IPS-NIHi7 (cell line): ENCODE measurements at regions not wholly inside any gene's neighbourhood (a gene's known extent, or its start where the extent isn't known, plus 50 kb on each side); places are given as distances from the start of the nearest gene placed in this dataset.
A peak's percentile ranks its signal among the peaks of the same experiment; 100 is the strongest.
"Not testable (repeated sequence)": the region's sequence is repeated elsewhere in the genome, so short reads cannot be mapped to it uniquely, and the experiment has no call there.

Experiments used
- DNase-seq: peaks from one replicate; pipeline ENCODE4 v3.0.0; 2012; ENCODE audit warnings: mixed read lengths; ENCODE audit errors: extremely low spot score

DNA sequence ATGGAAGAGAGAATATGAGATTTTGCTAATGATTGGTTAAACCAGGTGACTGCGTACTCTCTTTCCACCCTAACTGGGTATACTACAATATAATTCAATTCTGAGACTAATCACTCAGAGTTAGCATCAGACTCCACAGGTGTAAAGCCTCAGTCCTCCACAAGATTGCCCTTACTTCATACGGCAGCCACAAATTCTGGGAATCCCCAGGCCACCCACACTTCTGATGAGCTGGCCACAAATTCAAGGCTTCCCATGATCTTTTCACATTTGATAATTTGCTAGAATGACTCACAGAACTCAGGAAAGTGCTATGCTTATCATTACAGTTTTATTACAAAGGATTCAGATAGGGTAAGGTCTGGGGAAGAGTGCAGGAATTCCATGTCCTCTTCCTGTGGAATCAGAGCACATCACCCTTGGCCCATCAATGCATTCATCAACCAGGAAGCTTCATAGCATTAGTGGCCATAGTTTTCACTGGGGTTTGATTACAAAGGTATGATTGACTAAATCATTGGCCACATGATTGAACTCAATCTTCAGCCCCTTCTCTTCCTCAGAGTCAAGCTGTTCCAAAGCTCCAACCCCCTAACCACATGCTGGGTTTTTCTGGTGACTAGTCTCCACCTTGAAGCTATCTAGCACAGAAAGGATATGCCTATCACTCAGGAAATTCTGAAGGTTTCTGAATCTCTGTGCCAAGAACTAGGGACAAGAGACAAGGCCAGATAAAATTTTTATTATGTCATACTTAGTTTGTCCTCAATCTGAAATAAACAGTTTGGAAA lies 131.7 kb downstream of the HHIPL2 start:
- no peak for DNase-seq

DNA sequence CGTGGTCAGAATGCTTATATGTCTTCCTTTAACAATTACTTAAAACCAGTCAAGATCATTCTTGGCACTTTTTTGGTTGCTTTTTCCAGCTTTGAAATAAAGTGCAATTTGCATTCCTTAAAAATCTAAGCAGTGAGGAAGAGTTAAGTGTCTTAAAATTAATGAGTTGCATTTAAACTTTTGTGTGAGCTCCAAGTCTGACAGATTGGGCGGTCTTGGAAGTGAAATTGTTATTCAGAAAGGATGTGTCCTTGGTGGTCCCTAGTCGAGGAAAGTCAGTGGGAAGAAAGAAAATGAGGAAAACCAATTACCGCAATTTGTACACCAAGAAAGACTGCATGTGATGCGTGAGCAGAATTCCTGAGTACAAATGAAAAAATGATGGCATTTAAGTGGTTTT lies 132.5 kb downstream of the HHIPL2 start:
- DNase-seq: no peak

DNA sequence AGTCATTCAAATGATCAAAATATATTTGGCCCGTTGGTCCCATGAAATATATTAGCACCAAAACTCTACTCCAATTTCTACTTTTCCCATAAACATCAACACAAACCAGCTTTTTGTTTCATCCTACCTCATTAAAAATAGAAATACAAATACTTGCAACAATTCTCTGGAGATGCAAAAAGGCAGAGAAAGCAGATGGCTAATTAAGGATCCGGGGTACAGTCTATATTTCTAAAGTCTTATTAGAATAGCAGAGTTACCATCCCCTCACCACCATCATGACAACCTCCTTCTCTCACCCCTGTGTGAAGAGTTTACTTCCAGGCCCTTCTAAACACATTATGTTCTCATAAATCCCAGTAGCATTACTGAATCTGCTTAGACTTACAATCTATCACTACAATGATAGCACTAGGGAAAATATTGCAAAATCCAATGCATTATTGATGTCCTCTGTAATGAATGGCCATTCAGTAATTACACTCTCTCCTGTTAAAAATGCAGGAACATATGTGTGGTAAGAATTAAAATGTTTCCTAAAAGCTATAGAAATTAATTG lies 133.8 kb downstream of the HHIPL2 start:
- DNase-seq: no peak

GRCh38 chr1:222413436-222413835 lies 134.5 kb downstream of the HHIPL2 start:
- DNase-seq: no peak

- DNase-seq: no peak
These were observed 143.2 kb downstream of the HHIPL2 start for GRCh38 chr1:222404710-222405109.

DNA sequence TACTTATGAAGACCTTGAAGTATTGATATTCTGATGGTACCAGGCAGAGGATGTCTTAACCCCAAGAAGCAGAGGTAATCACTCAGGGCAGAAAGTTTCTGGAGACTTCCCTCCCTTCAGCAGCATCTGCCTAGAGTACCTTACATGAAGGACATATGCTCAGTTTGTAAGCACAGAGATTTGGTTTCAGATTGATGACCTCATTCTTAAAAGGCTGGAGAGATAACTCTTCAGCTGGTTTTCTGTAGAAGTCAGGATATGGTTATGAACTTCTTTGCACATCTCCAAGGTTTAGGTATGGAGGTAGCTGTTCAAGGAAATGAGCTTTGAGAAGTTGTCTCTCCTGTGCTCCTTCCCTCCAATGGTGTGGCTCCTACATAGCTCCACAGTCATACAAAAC lies 148.7 kb downstream of the HHIPL2 start:
- no peak for DNase-seq

- DNase-seq: no peak
These were observed 153.7 kb downstream of the HHIPL2 start for GRCh38 chr1:222394224-222394623.

DNA sequence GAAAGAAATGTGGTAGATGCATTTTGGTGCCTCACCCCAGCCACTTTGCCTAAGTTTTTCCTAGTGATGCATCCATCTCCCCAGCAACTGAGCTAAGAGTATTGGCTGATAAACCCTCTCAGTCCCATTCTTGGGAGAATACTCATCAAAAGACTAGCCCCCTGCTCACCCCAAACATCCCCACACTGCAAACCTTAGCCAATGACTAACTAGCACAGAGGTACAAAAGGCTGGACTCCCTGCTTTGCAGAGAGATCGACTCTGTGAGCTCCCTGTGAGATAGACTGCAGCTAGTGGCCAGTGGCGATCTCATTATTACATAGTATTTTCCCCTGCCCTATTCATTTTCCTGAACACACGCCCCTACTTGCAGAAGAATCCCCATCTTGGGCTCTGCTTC lies 155.3 kb downstream of the HHIPL2 start:
- DNase-seq: no peak

DNA sequence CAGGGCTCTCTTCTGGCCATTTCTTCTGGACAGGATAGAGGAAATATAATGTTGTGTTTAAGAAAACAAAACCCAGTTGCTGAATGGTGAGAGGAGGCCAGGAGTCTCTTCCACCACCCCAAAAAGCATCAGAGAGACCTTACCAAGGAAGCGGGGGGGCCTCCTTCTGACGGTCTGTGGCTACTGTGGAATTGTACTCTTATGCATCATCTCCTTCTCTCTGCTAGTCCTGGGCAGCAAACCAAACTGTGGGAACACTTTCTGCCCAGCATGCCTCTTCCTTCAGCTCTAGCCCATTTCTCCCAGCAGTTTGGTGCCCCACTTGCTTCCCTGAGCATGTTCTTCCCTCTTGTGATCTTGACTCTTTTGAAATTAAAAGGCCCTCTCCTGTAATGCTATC lies 157.7 kb downstream of the HHIPL2 start:
- no peak for DNase-seq

DNA sequence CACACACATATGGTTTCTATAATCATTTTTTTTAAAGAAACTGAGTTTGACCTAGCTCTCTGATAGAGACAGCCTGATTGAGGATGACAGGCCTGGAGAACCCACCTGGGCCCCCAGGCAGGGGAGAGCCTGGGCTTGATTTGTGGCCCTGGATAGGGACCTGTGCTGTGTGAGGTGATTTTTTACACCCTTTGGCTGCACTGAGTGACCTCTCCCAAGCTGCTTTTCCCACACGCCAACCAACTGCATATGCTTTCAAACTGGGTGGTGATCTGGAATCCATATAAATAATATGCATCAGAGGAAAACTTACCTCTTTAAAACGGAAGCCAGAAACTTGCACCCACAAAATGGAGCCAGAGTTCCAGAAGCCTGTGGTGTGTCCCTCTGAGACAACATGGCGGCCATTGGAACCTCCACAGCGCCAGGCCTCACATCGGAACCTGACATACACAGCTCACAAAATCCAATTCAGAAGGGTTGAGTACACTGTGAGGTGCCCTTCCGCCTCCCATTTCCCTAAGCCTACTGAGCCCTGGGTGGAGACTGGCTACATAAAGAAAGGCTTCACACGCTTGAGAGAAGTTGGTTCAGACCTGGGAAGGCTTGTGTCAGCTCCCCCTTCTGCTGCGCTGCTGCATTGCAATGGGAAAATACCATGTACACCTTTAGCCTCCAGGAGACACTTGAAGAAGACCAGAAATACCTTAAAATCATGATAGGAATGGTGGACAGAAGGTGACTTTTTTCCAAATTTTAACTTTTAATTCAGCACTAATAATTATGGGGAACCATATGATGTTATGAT lies 160.7 kb downstream of the HHIPL2 start:
- DNase-seq: peak; percentile 84

GRCh38 chr1:222385955-222386354 lies 161.9 kb downstream of the HHIPL2 start:
- DNase-seq: no peak

DNA sequence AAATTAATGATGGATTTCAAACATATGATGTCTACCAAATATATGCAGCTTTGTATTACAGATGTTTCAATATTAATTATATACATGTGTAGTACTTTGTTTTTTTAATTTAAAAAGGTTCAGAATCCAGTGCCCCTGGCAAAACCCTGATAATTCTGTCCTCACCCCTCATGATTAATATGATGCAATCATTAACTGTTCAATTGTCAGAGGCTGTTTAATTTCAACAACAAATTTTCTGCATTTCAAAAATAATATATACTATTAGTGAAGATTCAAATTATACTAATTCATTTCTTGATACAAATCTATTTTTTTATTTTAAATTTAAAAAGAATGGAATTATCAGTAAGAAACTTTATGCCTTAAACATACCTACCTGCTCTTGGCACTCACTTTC lies 162.6 kb downstream of the HHIPL2 start:
- DNase-seq: no peak

DNA sequence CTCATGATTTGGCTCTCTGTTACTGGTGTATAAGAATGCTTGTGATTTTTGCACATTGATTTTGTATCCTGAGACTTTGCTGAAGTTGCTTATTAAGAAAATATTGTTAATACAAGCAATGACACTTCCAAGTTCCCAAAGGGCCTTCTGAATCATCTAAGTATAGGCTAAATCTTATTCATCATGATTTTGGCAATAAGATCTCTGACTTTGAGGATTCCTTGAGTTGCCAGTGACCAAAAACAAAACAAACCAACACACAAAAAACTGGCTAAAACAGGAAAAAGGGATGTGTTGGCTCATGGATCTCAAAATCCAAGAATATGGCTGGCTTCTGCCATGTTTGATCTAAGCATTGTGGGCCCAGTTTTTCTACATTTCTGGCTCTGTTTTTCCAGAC lies 163.4 kb downstream of the HHIPL2 start:
- no peak for DNase-seq

- DNase-seq: no peak
These were observed 165.7 kb downstream of the HHIPL2 start for GRCh38 chr1:222382171-222382570.

- DNase-seq: no peak
These were observed 170.3 kb downstream of the HHIPL2 start for GRCh38 chr1:222377428-222378088.

GRCh38 chr1:222376791-222377190 lies 171.1 kb downstream of the HHIPL2 start:
- not testable (repeated sequence) for DNase-seq

DNA sequence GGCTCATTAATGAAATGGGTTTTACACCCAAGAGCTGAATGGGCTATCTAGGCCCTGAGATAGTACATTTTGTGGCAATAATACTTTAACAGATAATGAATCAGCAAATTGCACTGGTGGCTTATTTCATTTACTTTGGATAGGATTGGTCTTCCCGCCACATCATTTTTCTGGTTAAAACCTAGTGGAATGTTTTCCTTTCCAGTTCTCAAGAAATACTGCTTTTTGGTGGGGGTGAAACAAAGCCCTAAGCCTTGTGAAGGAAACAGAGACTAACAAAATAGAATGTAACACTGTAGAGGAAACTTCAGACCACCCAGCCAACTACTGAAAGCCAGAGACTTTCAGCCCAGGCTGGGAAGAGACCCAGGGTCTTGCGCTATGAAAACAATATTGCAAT lies 172.2 kb downstream of the HHIPL2 start:
- no peak for DNase-seq

- DNase-seq: no peak
These were observed 173.9 kb downstream of the HHIPL2 start for GRCh38 chr1:222373831-222374602.

DNA sequence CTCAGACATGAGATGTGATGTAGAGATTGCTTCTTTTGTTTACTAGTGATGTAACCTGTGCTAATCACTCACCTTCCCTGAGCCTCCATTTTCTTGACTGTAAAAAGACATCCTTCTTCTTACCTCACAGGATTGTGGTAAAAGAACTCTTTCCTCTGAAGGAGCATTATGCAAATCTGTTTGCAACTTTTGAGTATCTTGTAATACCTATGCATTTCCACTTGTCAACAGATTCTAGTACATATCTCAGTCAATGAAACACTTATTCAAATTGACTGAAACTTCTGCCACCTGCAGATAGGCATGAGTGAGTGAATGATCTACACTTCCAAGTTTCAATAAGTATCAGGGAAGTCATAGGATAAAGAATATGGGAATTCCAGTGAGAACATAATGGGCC lies 174.7 kb downstream of the HHIPL2 start:
- DNase-seq: no peak

DNA sequence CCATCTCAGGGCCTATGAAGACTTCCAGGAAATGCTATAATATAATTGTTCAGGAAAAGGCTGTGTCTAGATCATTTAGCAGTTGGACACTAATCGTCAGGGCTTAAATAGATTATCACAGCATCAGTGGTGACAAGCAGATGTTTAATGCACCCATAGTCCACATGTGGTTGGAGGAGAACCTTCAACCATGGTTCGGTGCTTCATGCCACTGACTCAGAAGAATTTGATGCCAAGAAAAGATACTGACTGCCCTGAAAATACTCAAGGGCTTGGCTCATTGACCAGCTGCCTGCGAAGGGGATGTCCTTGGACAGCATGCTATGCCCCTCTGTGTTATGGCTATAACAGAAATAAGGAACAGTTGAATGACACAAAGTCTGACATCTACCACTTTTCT lies 175.7 kb downstream of the HHIPL2 start:
- no peak for DNase-seq

DNA sequence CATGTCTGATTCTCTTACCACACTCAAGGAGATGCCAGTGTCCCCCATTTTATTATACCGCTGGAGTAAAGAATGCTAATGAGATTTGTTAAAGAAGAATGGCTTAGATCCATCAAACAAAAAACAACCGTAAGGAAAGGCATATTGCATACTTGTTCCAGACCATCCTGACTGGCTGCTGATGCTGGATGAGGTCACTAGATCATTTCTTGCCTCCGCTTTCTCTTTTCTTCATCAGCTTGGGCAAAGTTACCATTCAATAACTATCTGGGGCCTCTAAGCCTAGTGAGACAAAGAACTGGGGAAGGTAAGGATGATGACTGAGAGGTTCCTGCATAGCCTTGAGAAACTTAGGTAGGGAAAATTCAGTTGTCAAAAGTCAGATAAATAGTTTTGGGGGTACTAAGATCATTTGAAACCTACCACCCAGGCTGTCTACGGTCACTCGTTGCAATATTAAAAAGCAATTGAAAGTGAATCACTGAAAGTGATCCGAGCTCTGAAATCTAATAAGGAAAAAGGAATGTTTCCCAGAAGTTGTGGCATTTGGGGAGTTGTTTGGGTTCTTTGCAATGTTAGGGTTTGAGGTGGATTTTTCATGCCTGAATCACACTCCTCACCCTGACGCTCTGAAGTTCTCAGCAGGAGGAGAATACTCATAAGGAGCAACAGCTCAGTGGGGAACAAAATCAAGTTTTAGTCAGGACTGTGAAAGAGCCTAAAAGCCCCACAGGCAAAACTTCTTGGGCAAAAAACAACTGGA lies 176.8 kb downstream of the HHIPL2 start:
- no peak for DNase-seq
